ENCODE measurements at regions not wholly inside any gene's neighbourhood (a gene's known extent, or its start where the extent isn't known, plus 50 kb on each side); places are given as distances from the start of the nearest gene placed in this dataset.

- Mint-ChIP-seq H3K4me3 (no peak overlapping the region), H3K36me3 (peaks cover 3% of the 10 kb centered on the region), H3K9me3 (peaks cover under 1% of the 10 kb centered on the region), H3K27ac (no peak overlapping the region), H3K4me1 (peaks cover 15% of the 10 kb centered on the region), H3K27me3 (ENCODE audit: low read depth) (no peaks in the 10 kb centered on the region)
- no peak for TF ChIP-seq RORB (CRISPR knock-in tag; IDR thresholded peaks at IDR 0.05)
- TF ChIP-seq SMAD3 (CRISPR knock-in tag; IDR thresholded peaks at IDR 0.05; ENCODE audit: borderline replicate concordance), result no peak
- no peak for TF ChIP-seq MAX (CRISPR knock-in tag; IDR thresholded peaks at IDR 0.05)
- TF ChIP-seq GABPB1 (CRISPR knock-in tag; IDR thresholded peaks at IDR 0.05), result no peak
- TF ChIP-seq IRF1 (CRISPR knock-in tag; IDR thresholded peaks at IDR 0.05), result no peak
- TF ChIP-seq CREM (CRISPR knock-in tag; IDR thresholded peaks at IDR 0.05), result no peak
- no peak for TF ChIP-seq NR2C2 (CRISPR knock-in tag; IDR thresholded peaks at IDR 0.05)
- no peak for TF ChIP-seq ZNF138 (CRISPR knock-in tag; conservative IDR thresholded peaks at IDR 0.05)
- no peak for TF ChIP-seq ZBTB21 (CRISPR knock-in tag; IDR thresholded peaks at IDR 0.05; ENCODE audit: borderline replicate concordance)
- TF ChIP-seq MYBL2 (CRISPR knock-in tag; IDR thresholded peaks at IDR 0.05), result no peak
- TF ChIP-seq E2F4 (CRISPR knock-in tag; IDR thresholded peaks at IDR 0.05; ENCODE audit: borderline replicate concordance, low read depth), result no peak
- TF ChIP-seq ATF6 (CRISPR knock-in tag; IDR thresholded peaks at IDR 0.05), result no peak
- no peak for TF ChIP-seq ARID4B (CRISPR knock-in tag; IDR thresholded peaks at IDR 0.05; ENCODE audit: borderline replicate concordance)
- TF ChIP-seq SP1 (CRISPR knock-in tag; conservative IDR thresholded peaks at IDR 0.05), result no peak
- no peak for TF ChIP-seq SMAD4 (CRISPR knock-in tag; IDR thresholded peaks at IDR 0.05)
- TF ChIP-seq ZNF263 (CRISPR knock-in tag; IDR thresholded peaks at IDR 0.05; ENCODE audit: low read depth), result no peak
- ATAC-seq, result no peak
- DNase-seq (ENCODE audit: low spot score), result no peak
- CTCF ChIA-PET, result interaction anchor here (1.1 to 1.5 kb wide), 2 partner anchors 74 to 90 kb away, joined by 3 to 5 read pairs; no protein-coding TSS in a partner anchor
- POLR2A ChIA-PET, result no interaction called here
These were observed 669.6 kb downstream of the UQCRFS1 start for GRCh38 chr19:28543244-28543776.

All from WTC11 (cell line).